Nephron (organoid): ENCODE measurements at regions not wholly inside any gene's neighbourhood (a gene's known extent, or its start where the extent isn't known, plus 50 kb on each side); places are given as distances from the start of the nearest gene placed in this dataset.

Source experiments
- H3K27ac Mint-ChIP-seq, 3 experiments: 2 replicates each; pipeline ENCODE4 v1.8.0; 2020; ENCODE audit warnings: mixed read lengths in 3 of 3, mild to moderate bottlenecking in 2 of 3, moderate library complexity in 1 of 3
- H3K27me3 Mint-ChIP-seq: 2 replicates; pipeline ENCODE4 v1.8.0; 2021; ENCODE audit warnings: low read depth, mild to moderate bottlenecking, moderate library complexity, mixed read lengths
- H3K36me3 Mint-ChIP-seq: 2 replicates; pipeline ENCODE4 v1.8.0; 2020; ENCODE audit warnings: low read depth, mixed read lengths
- H3K4me1 Mint-ChIP-seq: 2 replicates; pipeline ENCODE4 v1.8.0; 2020; ENCODE audit warnings: mixed read lengths
- H3K4me3 Mint-ChIP-seq, 3 experiments: 2 replicates each; pipeline ENCODE4 v1.8.0; 2020; ENCODE audit warnings: mild to moderate bottlenecking in 3 of 3, mixed read lengths in 3 of 3, moderate library complexity in 2 of 3
- H3K9me3 Mint-ChIP-seq: 2 replicates; pipeline ENCODE4 v1.8.0; 2020; ENCODE audit warnings: mixed read lengths
- CTCF ChIP-seq, 3 experiments: fragments of 200-600 bp; sonication (generic); IDR thresholded peaks; one replicate each; pipeline ENCODE4 v1.5.0; 2021; ENCODE audit warnings: antibody characterized with exemption in 3 of 3; ENCODE audit not compliant: unreplicated experiment in 3 of 3

- no peak for TF ChIP-seq CTCF (IDR thresholded peaks at IDR 0.05; ENCODE audit: unreplicated experiment in 3 of 3)
- Mint-ChIP-seq H3K36me3 (no peaks in the 10 kb centered on the region), H3K27me3 (peaks cover 27% of the 10 kb centered on the region), H3K9me3 (peaks cover 4% of the 10 kb centered on the region), H3K4me3 (no peak overlapping the region), H3K4me1 (peaks cover 20% of the 10 kb centered on the region), H3K27ac (no peak overlapping the region)
These were observed 73.5 kb upstream of the VIPR2 start for GRCh38 chr7:159218170-159218569.

- Mint-ChIP-seq H3K36me3 (no peaks in the 10 kb centered on the region), H3K27ac (no peak overlapping the region), H3K4me3 (no peak overlapping the region), H3K27me3 (peaks cover 17% of the 10 kb centered on the region), H3K9me3 (peaks cover 4% of the 10 kb centered on the region), H3K4me1 (peaks cover 51% of the 10 kb centered on the region)
- no peak for TF ChIP-seq CTCF (IDR thresholded peaks at IDR 0.05; ENCODE audit: unreplicated experiment in 3 of 3)
These were observed 70.4 kb upstream of the VIPR2 start for GRCh38 chr7:159215076-159215475.

- peaks cover 4% of the 10 kb centered on the region for H3K9me3 Mint-ChIP-seq
- H3K4me3 Mint-ChIP-seq, result no peak overlapping the region
- H3K36me3 Mint-ChIP-seq, result no peaks in the 10 kb centered on the region
- H3K4me1 Mint-ChIP-seq, result peaks cover 51% of the 10 kb centered on the region
- H3K27ac Mint-ChIP-seq, result peak overlapping the region in 1 of 3 experiments; percentile 91
- TF ChIP-seq CTCF (IDR thresholded peaks at IDR 0.05; ENCODE audit: unreplicated experiment in 3 of 3), result no peak
- peaks cover 7% of the 10 kb centered on the region for H3K27me3 Mint-ChIP-seq
These were observed 68.6 kb upstream of the VIPR2 start for GRCh38 chr7:159213253-159213652.

- Mint-ChIP-seq H3K27ac (peak overlapping the region; percentile 81 to 92 (median 91)), H3K36me3 (no peaks in the 10 kb centered on the region), H3K4me3 (peak overlapping the region in 1 of 3 experiments; percentile 30), H3K9me3 (peaks cover 4% of the 10 kb centered on the region), H3K4me1 (peaks cover 51% of the 10 kb centered on the region), H3K27me3 (peaks cover 7% of the 10 kb centered on the region)
- no peak for TF ChIP-seq CTCF (IDR thresholded peaks at IDR 0.05; ENCODE audit: unreplicated experiment in 3 of 3)
These were observed 67.6 kb upstream of the VIPR2 start for GRCh38 chr7:159212226-159212625.

- Mint-ChIP-seq H3K4me1 (peaks cover 51% of the 10 kb centered on the region), H3K4me3 (peak overlapping the region in 2 of 3 experiments; percentile 13 to 30), H3K27ac (peak overlapping the region; percentile 81 to 92 (median 91)), H3K36me3 (no peaks in the 10 kb centered on the region), H3K27me3 (peaks cover 7% of the 10 kb centered on the region), H3K9me3 (peaks cover 4% of the 10 kb centered on the region)
- no peak for TF ChIP-seq CTCF (IDR thresholded peaks at IDR 0.05; ENCODE audit: unreplicated experiment in 3 of 3)
These were observed 67.0 kb upstream of the VIPR2 start for GRCh38 chr7:159211540-159212182.
